ENCODE measurements at regions not wholly inside any gene's neighbourhood (a gene's known extent, or its start where the extent isn't known, plus 50 kb on each side); places are given as distances from the start of the nearest gene placed in this dataset.
"Not testable (repeated sequence)": the region's sequence is repeated elsewhere in the genome, so short reads cannot be mapped to it uniquely, and the experiment has no call there.

DNA sequence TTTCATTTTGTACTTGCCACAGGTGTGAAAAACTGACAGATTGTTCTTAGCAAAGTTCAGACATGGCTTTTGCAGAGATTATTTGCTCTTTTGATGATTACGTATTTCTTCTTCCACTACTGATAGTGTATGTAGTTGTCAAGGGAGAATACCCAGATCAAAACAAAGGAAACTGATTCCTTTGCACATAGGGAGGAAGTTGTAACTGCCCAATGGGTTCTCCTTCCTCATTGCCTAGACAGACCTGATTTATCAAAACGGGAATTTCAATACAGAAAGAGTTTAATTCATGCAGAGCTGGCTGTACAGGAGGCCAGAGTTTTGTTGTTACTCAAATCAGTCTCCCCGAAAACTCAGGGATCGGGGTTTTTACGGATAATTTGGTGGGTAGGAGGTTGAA lies 214.7 kb downstream of the BCAS1 start:
- DNase-seq, result no peak

DNA sequence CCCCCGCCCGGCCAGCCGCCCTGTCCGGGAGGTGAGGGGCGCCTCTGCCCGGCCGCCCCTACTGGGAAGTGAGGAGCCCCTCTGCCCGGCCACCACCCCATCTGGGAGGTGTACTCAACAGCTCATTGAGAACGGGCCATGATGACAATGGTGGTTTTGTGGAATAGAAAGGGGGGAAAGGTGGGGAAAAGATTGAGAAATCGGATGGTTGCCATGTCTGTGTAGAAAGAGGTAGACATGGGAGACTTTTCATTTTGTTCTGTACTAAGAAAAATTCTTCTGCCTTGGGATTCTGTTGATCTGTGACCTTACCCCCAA lies 215.8 kb downstream of the BCAS1 start:
- DNase-seq, result not testable (repeated sequence)

DNA sequence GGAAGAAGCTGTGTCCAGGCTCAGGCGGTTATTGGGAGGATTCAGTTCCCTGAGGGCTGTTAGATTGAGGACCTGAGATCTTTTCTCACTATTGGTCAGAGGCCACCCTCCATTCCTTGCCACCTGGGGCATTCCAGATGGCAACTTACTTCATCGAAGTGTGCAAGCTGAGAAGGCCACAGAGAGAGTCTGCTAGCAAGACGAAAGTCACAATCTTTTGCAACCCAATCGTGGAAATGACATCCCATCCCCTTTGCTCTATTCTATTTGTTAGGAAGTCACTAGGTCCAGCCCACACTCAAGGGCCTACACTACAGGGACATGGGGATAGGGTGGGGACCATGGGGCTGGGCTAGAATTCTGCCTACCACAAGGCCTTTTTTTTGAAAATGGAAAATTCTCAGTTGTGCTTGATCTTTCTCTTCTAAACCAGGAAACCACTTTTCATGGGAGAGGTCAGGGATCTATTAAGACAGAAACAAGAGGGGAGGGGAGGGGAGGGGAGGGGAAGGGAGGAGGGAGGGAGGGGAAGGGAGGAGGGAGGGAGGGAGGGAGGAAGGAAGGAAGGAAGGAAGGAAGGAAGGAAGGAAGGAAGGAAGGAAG lies 217.2 kb downstream of the BCAS1 start:
- no peak for DNase-seq

DNA sequence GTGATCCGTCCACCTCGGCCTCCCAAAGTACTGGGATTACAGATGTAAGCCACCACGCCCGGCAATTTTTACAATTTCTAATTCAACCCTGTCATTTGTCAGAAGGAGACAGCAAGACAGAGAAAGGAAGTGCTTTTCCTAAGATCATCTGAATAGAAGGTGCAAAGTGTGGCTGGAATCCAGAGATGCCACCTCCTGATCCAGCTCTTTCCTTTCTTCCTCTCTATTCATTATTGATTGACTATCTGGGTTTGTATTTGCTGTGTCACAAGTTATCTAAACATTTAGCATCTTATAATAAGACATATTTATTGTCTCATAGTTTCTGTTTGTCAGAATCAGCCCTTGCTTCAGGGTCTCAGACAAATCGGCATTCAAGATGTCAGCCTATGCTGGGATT lies 217.7 kb downstream of the BCAS1 start:
- no peak for DNase-seq

DNA sequence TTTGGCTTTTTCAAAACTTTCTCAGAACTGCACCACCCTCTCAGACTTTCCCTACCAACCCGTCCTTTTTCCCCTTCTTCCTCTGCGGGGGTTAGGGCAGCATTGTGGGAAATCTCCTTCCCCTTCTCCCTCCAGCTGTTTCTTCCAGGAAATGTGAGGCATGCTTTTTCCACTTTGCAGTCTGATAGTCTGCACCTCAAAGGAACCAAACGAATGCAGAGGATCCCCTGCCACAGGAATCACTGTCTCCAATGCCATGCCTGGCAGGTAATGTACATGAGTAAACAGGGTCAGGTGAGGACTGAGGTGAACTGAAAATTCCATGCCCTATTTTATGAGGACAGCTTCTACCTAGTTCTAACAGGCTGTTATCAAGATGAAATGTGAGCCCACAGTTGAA lies 218.4 kb downstream of the BCAS1 start:
- DNase-seq, result no peak

DNA sequence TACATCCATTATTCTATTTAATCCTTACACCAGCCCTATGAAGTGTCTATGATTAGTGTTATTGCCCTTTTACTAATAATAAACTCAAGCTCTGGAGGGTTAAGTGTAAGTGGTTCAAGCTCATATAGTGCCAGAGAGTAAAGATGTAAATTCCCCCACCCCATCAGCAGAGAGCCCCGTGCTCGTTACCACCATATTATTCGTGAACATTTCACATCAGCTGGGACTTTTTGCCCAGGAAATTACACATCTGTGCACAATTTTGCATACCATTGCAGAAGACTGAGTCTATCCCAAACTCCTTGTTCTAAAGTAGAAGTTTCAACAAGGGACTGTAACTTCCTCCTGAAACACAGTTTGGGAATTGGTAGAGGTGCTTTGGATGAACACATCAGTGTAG lies 220.1 kb downstream of the BCAS1 start:
- no peak for DNase-seq

DNA sequence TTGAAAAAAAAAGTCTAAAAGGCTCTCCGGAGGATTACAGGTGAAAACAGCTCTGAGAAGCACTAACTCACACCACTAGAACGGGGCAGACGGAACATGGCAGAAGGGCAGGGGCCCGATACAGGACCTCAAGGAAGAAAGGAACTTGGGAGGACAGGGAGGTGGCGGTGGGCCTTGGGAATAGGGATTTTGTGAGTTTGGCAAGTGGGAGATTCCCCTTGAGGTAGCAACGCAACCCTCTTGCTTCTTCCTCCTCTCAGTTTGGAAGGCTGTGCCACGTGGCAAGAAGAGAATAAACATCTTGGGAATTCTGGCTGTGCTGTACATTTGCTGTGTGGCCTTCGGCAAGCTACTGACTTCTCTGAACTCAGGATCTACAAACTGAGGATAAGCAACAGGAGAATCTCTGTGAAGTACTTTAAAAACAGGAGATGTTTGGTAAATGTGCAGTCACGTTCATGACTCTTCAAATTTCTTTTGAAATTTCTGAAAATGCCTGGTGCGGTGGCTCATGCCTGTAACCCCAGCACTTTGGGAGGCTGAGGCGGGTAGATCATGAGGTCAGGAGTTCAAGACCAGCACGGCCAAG lies 220.8 kb downstream of the BCAS1 start:
- no peak for DNase-seq

DNA sequence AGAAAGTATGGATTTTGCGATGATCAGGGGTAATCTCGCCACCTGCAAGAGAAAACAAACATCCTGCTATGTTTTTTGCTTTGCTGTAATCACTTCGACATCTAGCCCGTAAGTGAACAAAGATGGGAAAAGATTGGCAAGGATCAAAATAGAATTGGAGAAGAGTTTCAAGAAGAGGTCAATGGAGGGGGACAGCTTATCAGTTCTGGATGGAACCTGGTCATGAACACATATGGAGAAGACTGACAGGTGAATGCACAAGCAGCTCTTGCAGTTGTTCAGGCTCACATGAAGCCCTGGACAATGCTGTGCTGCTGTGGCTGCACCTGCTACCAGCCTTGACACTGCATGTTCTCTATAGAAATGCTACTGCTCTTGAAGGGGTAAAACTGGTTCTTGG lies 222.1 kb downstream of the BCAS1 start:
- DNase-seq, result no peak

DNA sequence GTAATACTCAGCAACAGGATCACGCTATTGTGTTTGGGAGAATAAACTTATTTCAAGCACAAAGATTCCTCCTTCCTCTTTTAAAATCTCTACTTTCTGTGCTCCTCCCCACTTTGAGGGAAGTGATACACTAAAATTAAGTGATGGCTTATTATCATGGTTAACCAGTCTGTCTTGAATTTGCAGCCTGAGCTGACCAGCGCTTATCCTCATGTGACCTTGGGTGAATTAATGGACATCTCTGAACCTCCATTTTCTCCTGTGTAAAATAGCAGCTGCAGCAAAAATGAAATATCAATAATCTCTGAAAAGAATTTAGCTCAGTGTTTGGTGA lies 222.6 kb downstream of the BCAS1 start:
- DNase-seq, result no peak

DNA sequence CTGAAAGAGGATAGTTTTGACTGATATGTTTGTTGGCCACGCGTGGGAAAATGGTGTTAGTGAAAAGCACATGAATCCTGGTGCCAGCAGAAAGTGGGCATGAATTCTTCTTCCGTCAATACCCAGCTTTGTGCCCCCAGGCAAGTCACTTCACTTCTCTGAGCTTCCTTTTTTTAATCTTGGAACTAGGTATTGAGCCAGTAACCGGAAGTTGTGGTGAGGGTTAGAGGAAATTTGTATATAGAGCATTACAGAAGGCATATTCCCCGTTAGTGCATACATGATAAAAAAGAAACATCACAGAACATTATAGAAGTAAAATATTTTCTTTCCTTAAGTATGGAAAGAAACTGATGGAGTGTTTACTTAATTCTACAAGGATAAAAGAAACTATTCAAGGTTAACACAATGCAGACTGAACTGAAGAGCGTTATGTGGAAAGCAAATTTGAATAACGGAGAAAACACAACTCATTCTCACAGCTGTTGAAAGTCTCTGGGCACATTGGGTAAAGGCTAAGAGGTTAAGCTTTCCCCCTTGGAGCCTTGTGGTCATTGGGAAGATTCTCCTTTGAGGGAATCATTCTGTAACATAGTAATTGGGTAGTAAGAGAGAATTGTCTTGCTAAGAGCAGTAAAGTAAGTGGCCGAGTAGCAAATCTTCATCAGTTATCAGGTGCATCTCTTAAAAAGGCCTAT lies 223.1 kb downstream of the BCAS1 start:
- DNase-seq, result no peak

DNA sequence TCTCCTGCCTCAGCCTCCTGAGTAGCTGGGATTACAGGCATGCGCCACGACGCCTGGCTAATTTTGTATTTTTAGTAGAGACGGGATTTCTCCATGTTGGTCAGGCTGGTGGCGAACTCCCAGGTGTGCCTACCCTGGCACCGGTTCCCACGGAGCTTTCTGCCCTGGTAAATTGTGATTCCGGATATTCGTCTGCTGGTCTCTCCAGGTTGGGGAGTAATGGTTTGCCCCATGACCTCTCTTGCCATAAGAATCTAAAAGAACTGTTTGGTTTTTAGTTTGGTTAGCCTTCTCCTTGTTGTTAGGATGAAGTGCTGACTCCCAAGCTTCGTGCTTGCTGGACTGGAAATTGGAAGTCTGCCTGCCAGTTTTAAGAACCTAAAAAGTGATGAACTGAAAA lies 223.8 kb downstream of the BCAS1 start:
- DNase-seq, result no peak

DNA sequence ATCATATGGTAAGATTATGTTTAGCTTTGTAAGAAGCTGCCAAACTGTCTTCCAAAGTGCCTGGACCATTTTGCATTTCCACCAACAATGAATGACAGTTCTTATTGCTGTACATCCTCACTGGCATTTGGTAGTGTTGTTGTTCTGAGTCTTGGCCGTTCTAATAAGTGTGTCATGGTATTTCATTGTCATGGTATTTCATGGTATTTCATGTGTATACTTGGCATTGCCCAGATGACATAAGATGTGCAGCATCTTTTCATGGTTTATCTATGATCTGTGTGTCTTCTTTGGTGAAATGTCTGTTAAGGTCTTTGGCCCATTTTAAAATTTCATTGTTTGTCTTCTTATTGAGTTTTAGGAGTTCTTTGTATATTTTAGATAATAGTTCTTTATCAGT lies 224.4 kb downstream of the BCAS1 start:
- DNase-seq, result no peak

DNA sequence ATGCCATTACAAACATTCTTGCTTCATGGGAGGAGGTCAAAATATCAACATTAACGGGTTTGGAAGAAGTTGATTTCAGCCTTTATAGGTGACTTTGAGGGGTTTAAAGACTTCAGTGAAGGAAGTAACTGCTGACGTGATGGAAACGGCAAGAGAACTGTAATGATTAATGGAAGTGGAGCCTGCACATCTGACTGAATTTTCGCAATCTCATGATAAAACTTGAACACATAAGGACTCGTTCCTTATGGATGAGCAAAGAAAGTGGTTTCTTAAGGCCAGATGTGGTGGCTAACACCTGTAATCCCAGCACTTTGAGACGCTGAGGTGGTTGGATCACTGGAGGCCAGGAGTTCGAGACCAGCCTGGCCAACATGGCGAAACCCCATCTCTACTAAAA lies 226.1 kb downstream of the BCAS1 start:
- no peak for DNase-seq

DNA sequence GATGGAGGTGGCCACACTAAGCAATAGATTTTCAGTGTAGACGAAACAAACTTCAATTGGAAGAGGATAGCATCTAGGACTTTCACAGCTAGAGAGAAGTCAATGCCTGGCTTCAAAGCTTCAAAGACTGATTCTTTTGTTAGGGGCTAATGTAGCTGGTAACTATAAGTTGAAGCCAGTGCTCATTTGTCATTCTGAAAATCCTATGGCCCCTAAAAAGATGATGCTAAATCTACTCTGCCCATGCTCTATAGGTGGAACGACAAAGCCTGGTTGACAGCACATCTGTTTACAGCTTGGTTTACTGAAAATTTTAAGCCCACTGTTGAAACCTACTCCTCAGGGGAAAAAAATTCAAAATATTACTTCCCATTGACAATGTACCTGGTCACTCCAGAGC lies 226.7 kb downstream of the BCAS1 start:
- DNase-seq, result no peak

DNA sequence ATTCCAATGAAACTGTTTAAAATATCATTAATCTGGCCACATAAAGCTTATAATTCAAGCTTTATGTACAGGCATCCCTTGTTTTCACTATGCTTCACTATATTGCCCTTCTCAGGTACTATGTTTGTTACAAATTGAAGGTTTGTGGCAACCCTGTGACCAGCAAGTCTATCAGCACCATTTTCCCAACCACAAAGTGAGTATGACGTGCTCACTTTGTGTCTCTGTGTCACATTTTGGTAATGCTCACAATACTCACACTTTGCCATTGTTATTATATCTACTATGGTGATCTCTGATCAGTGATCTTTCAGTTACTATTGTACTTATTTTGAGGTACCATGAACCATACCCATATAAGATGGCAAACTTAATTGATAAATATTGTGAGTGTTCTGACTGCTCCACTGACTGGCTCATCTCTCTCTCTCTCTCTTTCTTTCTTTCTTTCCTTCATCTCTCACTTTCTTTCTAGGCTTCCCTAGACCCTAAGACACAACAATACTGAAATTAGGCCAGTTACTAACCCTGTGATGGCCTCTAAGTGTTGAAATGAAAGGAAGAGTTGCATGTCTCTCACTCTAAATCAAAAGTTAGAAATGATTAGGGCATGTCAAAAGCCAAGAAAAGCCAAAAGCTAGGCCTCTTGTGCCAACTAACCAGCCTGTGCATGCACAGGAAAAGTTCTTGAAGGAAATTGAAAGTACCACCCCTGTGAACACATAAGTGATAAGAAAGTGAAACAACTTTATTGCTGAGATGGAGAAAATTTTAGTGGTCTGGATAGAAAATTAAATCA lies 227.9 kb downstream of the BCAS1 start:
- no peak for DNase-seq

DNA sequence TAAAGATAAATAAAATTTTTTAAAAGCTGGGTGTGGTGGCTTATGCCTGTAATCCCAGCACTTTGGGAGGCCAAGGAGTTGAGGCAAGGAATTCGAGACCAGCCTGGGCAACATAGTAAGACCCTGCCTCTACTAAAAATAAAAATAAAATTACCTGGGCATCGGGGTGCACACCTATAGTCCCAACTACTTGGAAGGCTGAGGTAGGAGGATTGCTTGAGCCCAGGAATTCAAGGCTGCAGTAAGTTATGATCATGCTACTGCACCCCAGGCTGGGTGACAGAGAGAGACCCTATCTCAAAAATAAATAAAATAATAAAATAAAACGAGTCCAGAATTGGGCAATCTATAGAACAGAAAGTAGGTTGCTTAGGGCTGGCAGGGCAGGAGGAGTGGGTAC lies 228.7 kb downstream of the BCAS1 start:
- no peak for DNase-seq

DNA sequence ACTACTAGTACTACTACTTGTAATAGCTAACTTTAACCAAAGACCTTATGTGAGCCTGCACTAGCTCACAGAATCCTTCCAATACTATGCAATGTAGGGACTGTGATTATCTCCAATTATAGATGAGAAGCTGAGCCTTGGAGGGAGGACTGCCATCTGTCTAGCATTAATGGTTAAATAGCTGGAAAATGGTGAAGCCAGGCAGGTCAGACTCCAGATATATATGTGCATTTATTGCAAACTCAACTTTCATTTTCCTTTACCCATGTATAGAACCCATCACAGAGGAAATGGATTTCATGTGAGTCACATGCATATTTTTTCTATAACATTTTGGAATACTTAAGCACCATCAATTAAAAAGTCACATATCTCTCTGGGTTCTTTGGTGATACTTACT lies 229.9 kb downstream of the BCAS1 start:
- DNase-seq, result no peak

DNA sequence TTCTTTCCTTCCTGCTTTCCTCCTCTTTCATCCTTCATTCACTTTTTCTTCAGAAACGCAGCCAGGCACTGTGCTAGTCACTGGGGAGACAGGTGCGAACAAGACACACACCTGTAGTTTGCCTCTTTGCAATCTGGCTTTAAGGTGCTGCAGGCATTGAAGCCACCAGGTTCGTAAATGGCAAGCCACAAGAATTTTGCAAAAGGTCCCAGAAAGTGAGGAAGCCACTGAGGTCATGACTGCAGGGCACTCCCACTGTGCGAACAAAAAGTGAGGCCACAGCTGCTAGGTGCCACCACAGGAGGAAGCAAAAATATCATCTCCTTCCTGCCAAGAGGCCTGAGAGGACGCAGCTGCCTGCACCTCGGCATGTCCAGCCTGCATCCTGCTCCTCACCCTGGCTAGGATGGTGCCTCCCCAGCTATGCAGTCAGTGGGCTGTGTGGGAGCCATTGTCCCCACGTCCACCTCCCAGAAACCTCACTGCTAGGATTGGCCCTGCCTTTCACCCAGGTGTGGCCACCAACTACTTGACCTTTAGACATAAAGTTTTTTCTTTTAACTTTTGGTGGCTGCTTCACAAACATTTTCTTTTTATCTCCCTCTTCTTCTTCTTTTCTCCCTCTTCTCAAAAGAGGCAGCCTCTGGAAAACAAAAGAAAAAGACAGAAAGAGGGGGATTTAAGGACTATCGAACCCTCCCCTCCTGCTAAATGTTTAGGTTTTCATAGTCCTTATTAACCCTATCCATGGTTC lies 230.8 kb downstream of the BCAS1 start:
- DNase-seq, result peak; percentile 20 to 34

DNA sequence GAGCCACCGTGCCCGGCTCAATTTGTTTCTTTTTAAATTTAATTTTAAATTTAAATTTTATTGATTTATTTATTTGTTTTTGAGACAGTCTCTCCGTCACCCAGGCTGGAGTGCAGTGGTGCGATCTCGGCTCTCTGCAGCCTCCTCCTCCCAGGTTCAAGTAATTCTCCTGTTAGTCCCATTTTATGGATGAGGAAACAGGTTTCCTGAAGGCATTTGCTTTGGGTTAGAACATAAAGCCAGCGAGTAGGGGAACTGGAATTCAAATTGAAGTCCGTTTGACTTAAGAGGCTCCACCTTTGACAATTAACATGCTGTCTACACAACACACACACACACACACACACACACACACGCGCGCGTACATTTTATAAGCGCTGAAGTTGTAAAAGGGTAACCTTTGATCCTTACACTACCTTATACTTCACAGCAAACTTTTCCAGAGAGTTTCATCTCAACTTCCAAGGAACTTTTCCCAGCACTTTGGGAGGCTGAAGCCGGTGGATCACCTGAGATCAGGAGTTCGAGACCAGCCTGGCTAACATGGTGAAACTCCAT lies 232.0 kb downstream of the BCAS1 start:
- no peak for DNase-seq

DNA sequence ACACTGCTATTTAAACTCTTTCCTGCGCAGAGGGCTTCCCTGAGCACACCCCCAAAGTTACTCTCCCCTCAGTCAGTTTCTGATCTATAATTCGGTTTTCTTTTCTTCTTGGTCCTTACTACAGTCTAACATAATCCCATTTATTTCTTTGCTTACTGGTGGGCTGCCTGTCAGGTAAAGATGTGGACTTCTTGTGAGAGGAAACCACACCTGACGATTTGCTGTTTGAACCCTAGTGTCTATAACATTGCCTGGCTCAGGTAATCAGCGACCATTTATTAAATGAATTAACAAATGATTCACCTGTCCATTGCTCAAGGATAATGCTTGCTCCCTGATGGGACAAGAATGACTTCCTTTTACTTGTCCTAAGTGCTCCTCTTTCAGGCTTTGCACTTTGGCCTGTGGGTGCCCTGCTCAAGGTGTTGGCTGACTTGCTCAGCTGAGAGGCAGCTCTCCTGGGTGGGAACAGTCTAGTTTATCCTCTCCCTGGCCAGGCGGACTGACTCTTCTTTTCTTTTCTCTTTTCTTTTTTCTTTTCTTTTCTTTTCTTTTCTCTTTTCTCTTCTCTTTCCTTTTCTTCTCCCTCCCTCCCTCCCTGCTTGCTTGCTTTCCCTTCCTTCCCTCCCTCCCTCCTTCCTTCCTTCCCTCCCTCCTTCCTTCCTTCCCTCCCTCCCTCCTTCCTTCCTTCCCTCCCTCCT lies 233.1 kb downstream of the BCAS1 start:
- no peak for DNase-seq

DNA sequence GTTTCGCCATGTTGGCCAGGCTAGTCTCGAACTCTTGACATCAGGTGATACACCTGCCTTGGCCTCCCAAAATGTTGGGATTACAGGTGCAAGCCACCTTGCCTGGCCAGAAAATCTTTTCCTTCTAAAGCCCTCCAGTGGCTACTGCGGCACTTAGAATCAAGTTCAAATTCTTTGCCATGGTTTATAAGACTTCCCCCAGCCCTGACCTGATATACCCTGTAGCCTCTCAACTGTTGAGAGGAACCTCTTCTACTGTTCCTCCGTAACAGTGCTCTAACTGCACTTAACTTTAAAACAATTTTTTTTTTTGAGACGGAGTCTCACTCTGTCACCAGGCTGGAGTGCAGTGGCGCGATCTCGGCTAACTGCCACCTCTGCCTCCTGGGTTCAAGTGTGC lies 235.6 kb downstream of the BCAS1 start:
- no peak for DNase-seq

DNA sequence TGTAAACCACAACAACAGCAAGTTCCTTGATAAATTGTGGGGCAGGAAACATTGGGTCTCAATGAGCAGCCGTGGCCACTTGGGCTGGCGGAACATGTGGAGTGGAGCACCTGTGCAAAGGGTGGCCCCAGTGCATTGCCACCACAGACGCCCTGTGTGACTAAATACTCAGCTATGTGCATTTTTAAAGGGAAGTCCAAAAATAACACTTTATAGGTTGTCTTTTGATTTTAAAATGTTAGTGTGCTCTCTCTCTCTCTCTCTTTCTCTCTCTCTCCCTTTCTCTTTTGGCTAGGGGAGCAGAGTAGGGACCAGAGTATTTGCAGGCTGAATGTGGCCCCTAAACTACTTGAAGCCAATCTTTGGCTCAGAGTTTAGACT lies 236.3 kb downstream of the BCAS1 start:
- DNase-seq, result no peak
